ENCODE measurements at regions not wholly inside any gene's neighbourhood (a gene's known extent, or its start where the extent isn't known, plus 50 kb on each side); places are given as distances from the start of the nearest gene placed in this dataset.

- no peak for DNase-seq
- Mint-ChIP-seq H3K4me3 (no peak overlapping the region), H3K9me3 (no peaks in the 10 kb centered on the region), H3K36me3 (ENCODE audit: low read depth) (no peaks in the 10 kb centered on the region), H3K27ac (no peak overlapping the region), H3K27me3 (no peaks in the 10 kb centered on the region), H3K4me1 (no peaks in the 10 kb centered on the region)
- ChIA-PET POLR2A (no interaction called here), CTCF (no interaction called here)
Measured at GRCh38 chr2:150759106-150759505, 271.6 kb upstream of the RND3 start.

DNA sequence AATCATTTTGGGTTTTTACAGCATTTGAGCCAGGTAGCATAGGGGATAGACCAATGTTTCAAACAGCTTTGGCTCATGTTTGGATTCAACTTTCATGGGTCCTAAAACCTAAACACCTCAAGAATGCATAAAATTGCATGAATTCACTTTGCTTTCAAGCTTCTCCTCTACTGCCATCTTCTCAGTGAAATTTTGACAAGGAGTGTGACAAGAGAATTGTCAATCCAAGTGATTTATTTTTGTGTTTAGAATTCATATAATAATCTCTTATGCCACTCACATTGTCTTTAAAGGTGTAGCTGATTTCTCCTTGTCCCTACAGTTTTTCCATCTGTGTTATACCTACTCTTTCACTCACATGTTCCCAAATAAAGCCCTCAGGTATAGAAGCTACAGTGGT is 264.8 kb upstream of the RND3 start:
- no peak for DNase-seq
- no peaks in the 10 kb centered on the region for H3K27me3 Mint-ChIP-seq
- POLR2A ChIA-PET = no interaction called here
- no peaks in the 10 kb centered on the region for H3K9me3 Mint-ChIP-seq
- no peaks in the 10 kb centered on the region for H3K36me3 Mint-ChIP-seq (ENCODE audit: low read depth)
- CTCF ChIA-PET = no interaction called here
- no peaks in the 10 kb centered on the region for H3K4me1 Mint-ChIP-seq
- no peak overlapping the region for H3K4me3 Mint-ChIP-seq
- no peak overlapping the region for H3K27ac Mint-ChIP-seq

- POLR2A ChIA-PET = no interaction called here
- H3K9me3 Mint-ChIP-seq = no peaks in the 10 kb centered on the region
- no peaks in the 10 kb centered on the region for H3K4me1 Mint-ChIP-seq
- no peaks in the 10 kb centered on the region for H3K27me3 Mint-ChIP-seq
- CTCF ChIA-PET = no interaction called here
- no peak overlapping the region for H3K4me3 Mint-ChIP-seq
- no peak overlapping the region for H3K27ac Mint-ChIP-seq
- no peaks in the 10 kb centered on the region for H3K36me3 Mint-ChIP-seq (ENCODE audit: low read depth)
- DNase-seq = no peak
Measured at GRCh38 chr2:150750720-150751119, 263.3 kb upstream of the RND3 start.

DNA sequence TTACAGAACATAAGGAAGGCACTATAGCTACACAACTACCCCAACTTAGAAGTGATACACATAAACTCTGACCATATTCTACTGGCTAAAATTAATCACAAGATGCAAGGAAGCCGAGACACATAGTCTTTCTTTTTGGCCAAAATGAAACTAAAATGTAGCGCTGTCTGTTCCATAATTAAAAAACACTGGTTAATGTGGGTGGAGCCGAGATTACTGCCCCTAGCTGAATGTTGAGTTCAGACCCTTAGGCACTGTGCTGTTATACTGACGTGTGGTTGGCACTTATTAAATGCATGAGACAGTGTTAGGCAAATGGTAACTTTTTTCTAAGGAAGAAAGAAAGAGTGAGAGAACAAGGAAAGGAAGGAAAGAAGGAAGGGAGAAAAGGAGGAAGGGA is 254.6 kb upstream of the RND3 start:
- Mint-ChIP-seq H3K27ac (no peak overlapping the region), H3K4me3 (no peak overlapping the region), H3K9me3 (no peaks in the 10 kb centered on the region), H3K36me3 (ENCODE audit: low read depth) (no peaks in the 10 kb centered on the region), H3K4me1 (no peaks in the 10 kb centered on the region), H3K27me3 (no peaks in the 10 kb centered on the region)
- POLR2A ChIA-PET = no interaction called here
- CTCF ChIA-PET = no interaction called here
- no peak for DNase-seq

- POLR2A ChIA-PET = no interaction called here
- no peak for DNase-seq
- Mint-ChIP-seq H3K27ac (no peak overlapping the region), H3K9me3 (no peaks in the 10 kb centered on the region), H3K27me3 (no peaks in the 10 kb centered on the region), H3K4me1 (no peaks in the 10 kb centered on the region), H3K36me3 (ENCODE audit: low read depth) (no peaks in the 10 kb centered on the region), H3K4me3 (no peak overlapping the region)
- CTCF ChIA-PET = no interaction called here
Measured at GRCh38 chr2:150735894-150736498, 248.5 kb upstream of the RND3 start.

- Mint-ChIP-seq H3K27me3 (no peaks in the 10 kb centered on the region), H3K36me3 (ENCODE audit: low read depth) (no peaks in the 10 kb centered on the region), H3K4me3 (no peak overlapping the region), H3K9me3 (no peaks in the 10 kb centered on the region), H3K27ac (no peak overlapping the region), H3K4me1 (no peaks in the 10 kb centered on the region)
- ChIA-PET POLR2A (no interaction called here), CTCF (interaction anchor here (1.3 kb wide), 1 partner anchor 10 kb away, joined by 4 read pairs; no protein-coding TSS in a partner anchor)
- DNase-seq = no peak
Measured at GRCh38 chr2:150733051-150733618, 245.7 kb upstream of the RND3 start.

DNA sequence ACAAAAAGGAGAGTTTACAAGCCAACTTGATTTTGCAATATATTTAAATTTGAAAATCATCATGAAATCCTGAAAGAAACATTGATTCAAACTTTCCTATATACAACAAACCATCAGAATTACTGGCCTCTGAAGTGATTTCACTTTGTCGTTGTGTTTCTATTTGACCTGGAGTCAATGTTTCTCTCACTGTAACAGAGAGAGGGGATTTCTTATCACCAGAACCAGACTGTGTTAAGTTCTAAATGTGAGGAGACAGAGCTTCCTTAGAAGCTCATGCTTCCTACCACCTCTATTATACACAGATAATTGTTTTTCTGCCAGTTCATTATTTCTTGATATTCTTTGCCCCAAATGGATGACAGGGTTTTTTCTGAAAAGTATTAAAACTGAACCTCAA is 245.0 kb upstream of the RND3 start:
- DNase-seq = no peak
- Mint-ChIP-seq H3K27me3 (no peaks in the 10 kb centered on the region), H3K4me3 (no peak overlapping the region), H3K4me1 (no peaks in the 10 kb centered on the region), H3K27ac (no peak overlapping the region), H3K9me3 (no peaks in the 10 kb centered on the region), H3K36me3 (ENCODE audit: low read depth) (no peaks in the 10 kb centered on the region)
- ChIA-PET CTCF (interaction anchor here (1.3 kb wide), 1 partner anchor 11 kb away, joined by 4 read pairs; no protein-coding TSS in a partner anchor), POLR2A (no interaction called here)

DNA sequence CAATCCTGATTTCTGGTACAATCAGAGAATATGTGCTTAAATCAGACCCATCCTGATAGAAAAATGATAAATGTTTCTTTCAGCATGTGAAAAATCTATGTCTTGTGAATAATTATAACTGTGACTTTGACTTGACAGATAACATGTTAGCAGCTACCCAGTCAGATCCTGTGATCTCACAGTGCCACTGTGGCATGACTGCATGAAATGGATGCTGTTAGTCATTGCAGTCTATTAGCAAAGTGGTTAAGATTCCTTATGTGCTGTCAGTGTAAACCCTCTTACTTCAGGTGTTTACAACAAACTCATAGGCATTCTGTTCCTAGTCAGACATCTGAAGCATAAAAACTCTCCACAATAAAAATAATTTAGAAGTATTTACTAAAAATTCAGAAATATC is 244.6 kb upstream of the RND3 start:
- H3K27ac Mint-ChIP-seq = no peak overlapping the region
- no peaks in the 10 kb centered on the region for H3K36me3 Mint-ChIP-seq (ENCODE audit: low read depth)
- ChIA-PET CTCF (no interaction called here), POLR2A (no interaction called here)
- no peaks in the 10 kb centered on the region for H3K27me3 Mint-ChIP-seq
- no peak for DNase-seq
- no peaks in the 10 kb centered on the region for H3K9me3 Mint-ChIP-seq
- H3K4me3 Mint-ChIP-seq = no peak overlapping the region
- H3K4me1 Mint-ChIP-seq = no peaks in the 10 kb centered on the region

GRCh38 chr2:150729495-150729955 is 242.1 kb upstream of the RND3 start:
- no peaks in the 10 kb centered on the region for H3K36me3 Mint-ChIP-seq (ENCODE audit: low read depth)
- ChIA-PET CTCF (no interaction called here), POLR2A (no interaction called here)
- H3K27ac Mint-ChIP-seq = no peak overlapping the region
- H3K9me3 Mint-ChIP-seq = no peaks in the 10 kb centered on the region
- no peaks in the 10 kb centered on the region for H3K27me3 Mint-ChIP-seq
- no peaks in the 10 kb centered on the region for H3K4me1 Mint-ChIP-seq
- H3K4me3 Mint-ChIP-seq = no peak overlapping the region
- no peak for DNase-seq

GRCh38 chr2:150718280-150718679 is 230.8 kb upstream of the RND3 start:
- Mint-ChIP-seq H3K27me3 (no peaks in the 10 kb centered on the region), H3K36me3 (ENCODE audit: low read depth) (no peaks in the 10 kb centered on the region), H3K4me1 (no peaks in the 10 kb centered on the region), H3K27ac (no peak overlapping the region), H3K9me3 (peaks cover 3% of the 10 kb centered on the region), H3K4me3 (no peak overlapping the region)
- ChIA-PET CTCF (no interaction called here), POLR2A (no interaction called here)
- DNase-seq = no peak

GRCh38 chr2:150716186-150716585 is 228.7 kb upstream of the RND3 start:
- Mint-ChIP-seq H3K27me3 (no peaks in the 10 kb centered on the region), H3K4me3 (no peak overlapping the region), H3K36me3 (ENCODE audit: low read depth) (no peaks in the 10 kb centered on the region), H3K27ac (no peak overlapping the region), H3K9me3 (peaks cover 3% of the 10 kb centered on the region), H3K4me1 (no peaks in the 10 kb centered on the region)
- DNase-seq = no peak
- ChIA-PET POLR2A (no interaction called here), CTCF (no interaction called here)

DNA sequence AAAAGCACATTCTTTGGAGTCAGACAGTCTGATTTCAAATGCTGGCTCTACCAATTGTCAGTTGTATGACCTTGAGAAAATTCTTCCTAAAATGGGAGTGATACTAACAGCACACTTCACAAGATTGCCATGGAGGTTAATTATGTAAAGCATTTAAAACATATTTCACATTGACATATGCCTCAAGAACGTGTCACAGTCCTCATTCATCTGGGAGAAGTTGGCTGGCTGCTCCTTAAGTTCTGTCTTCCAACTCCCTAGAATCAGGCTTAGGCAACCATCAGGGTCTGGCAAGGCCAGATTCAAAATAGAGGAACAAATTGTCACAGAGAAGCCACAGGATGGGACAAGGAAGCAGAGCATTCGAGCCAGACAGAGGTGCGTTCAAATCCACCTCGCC is 228.0 kb upstream of the RND3 start:
- no peaks in the 10 kb centered on the region for H3K27me3 Mint-ChIP-seq
- H3K4me1 Mint-ChIP-seq = no peaks in the 10 kb centered on the region
- CTCF ChIA-PET = no interaction called here
- H3K27ac Mint-ChIP-seq = no peak overlapping the region
- H3K4me3 Mint-ChIP-seq = no peak overlapping the region
- POLR2A ChIA-PET = no interaction called here
- DNase-seq = no peak
- H3K9me3 Mint-ChIP-seq = peaks cover 1% of the 10 kb centered on the region
- no peaks in the 10 kb centered on the region for H3K36me3 Mint-ChIP-seq (ENCODE audit: low read depth)

DNA sequence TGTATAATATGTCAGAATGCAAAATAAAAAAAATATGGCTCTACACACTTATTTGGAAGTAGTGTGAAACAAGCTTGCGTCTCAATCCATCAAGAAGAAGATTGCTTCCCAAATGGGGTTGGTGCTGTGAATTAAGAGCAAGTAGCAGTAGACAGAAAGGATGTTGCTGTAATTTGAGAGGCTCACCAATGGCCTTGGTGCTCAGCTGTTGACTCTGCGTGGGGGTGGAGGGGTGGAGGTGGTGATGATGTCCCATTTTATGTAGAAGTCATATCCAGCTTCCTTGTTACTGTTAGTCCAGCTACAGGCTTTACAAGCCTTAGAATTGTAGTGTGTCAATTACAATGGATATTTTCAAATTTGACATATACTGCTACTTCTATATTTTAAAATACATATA is 223.4 kb upstream of the RND3 start:
- CTCF ChIA-PET = no interaction called here

DNA sequence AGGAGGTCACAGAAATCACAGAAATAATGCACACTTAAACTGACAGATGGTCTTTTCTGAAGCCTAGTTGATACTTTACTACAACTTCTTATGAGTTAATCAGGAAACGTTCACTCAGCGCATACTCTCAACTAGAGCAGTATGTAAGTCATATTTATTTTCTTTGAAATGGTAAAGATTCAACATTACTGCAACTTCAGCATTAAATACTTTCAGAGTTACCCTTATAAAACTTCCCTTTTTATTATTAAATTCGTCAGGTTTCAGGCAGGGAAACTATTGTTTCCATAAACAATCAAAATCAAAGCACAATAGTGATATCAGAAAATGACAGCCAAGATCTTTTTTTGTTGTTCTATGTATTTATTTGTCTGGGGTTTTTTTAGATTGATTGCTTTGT is 222.6 kb upstream of the RND3 start:
- no peaks in the 10 kb centered on the region for H3K9me3 Mint-ChIP-seq
- no peaks in the 10 kb centered on the region for H3K4me1 Mint-ChIP-seq
- no peaks in the 10 kb centered on the region for H3K36me3 Mint-ChIP-seq (ENCODE audit: low read depth)
- no peaks in the 10 kb centered on the region for H3K27me3 Mint-ChIP-seq
- no peak overlapping the region for H3K4me3 Mint-ChIP-seq
- no peak overlapping the region for H3K27ac Mint-ChIP-seq
- DNase-seq = no peak
- CTCF ChIA-PET = no interaction called here
- POLR2A ChIA-PET = no interaction called here

More for the DNA sequence above, 223.4 kb upstream of the RND3 start:
- Mint-ChIP-seq H3K4me1 (no peaks in the 10 kb centered on the region), H3K27me3 (no peaks in the 10 kb centered on the region), H3K36me3 (ENCODE audit: low read depth) (no peaks in the 10 kb centered on the region), H3K4me3 (no peak overlapping the region), H3K9me3 (no peaks in the 10 kb centered on the region), H3K27ac (no peak overlapping the region)
- POLR2A ChIA-PET = no interaction called here
- DNase-seq = no peak

All from activated CD4-positive, alpha-beta T cell treated with anti-CD3 and anti-CD28 coated beads, Interleukin-2, amount 10 ng/mL, durations not matched to agents 7 days and 5 days (primary cell).